ENCODE measurements at regions not wholly inside any gene's neighbourhood (a gene's known extent, or its start where the extent isn't known, plus 50 kb on each side); places are given as distances from the start of the nearest gene placed in this dataset.

DNA sequence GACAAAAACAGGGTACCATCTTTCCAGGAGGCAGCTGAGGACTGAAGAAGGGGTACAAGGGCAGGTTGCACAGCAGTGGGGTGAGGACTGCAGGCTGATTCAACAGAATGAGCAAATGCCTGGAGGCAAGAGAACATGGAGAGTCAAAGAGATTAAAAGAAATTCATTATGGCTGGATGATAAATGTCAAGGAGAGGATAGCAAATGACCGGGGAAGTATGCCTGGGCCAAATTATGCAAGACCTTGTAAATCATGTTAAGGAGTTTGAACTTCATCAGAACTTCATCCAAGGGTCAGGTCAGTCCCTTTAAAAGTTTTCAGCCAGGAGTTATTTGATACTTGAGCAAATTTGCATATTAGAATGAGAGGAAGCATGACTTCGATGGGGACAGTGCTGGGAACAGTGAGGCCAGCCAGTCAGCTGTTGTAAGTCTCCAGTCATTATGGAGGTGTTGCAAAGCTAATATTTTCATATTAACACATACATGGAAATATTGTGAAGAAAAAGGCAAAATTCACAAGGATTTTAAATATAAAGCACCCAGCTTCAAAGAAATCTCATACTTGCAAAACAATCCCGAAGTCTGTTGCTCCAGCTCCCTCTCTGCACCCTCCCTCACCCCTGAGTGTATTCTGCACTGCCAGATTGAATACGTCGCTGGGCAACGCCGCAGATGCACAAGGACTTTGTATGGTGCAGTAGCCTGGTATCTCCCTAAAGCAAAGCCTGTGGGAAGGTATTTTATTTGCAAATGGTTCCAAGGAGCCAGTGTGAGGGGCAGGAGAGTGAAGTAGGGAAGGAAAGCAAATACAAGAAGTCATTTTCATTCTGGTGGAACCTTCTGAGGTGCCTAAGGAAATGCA lies 509.8 kb upstream of the TLE4 start:
- TF ChIP-seq, protein P1, sequence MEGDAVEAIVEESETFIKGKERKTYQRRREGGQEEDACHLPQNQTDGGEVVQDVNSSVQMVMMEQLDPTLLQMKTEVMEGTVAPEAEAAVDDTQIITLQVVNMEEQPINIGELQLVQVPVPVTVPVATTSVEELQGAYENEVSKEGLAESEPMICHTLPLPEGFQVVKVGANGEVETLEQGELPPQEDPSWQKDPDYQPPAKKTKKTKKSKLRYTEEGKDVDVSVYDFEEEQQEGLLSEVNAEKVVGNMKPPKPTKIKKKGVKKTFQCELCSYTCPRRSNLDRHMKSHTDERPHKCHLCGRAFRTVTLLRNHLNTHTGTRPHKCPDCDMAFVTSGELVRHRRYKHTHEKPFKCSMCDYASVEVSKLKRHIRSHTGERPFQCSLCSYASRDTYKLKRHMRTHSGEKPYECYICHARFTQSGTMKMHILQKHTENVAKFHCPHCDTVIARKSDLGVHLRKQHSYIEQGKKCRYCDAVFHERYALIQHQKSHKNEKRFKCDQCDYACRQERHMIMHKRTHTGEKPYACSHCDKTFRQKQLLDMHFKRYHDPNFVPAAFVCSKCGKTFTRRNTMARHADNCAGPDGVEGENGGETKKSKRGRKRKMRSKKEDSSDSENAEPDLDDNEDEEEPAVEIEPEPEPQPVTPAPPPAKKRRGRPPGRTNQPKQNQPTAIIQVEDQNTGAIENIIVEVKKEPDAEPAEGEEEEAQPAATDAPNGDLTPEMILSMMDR (IDR thresholded peaks at IDR 0.05) = no peak
- no peak overlapping the region for H3K27ac Mint-ChIP-seq
- ChIA-PET POLR2A (no interaction called here), CTCF (no interaction called here)
- DNase-seq = no peak
- H3K4me1 Mint-ChIP-seq = no peaks in the 10 kb centered on the region
- H3K27me3 Mint-ChIP-seq = no peaks in the 10 kb centered on the region
- no peaks in the 10 kb centered on the region for H3K36me3 Mint-ChIP-seq (ENCODE audit: low read depth)
- no peak for ATAC-seq (ENCODE audit: low read depth)
- intact Hi-C loops (cut with micrococcal nuclease) = no loop called here
- H3K9me3 Mint-ChIP-seq = peaks cover 5% of the 10 kb centered on the region
- no peak overlapping the region for H3K4me3 Mint-ChIP-seq

DNA sequence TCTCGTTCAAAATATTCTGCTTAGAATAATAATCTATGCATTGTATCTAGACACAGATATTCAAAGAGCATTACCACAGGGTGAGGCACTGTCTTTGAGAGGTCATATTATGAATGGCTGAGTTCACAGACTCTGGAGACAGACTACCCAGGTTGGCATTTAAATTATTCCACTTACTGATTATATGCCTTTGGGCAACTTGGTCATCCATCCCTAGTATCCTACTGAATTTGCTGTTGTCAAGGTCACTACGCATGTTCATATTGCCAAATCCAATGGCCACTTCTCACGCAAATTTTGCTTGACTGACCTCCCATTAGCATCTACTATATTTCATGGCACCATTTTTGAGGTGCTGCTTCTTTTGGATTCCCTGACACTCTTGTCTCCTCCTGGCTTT lies 498.6 kb upstream of the TLE4 start:
- CTCF ChIA-PET = no interaction called here
- intact Hi-C loops (cut with micrococcal nuclease) = no loop called here
- POLR2A ChIA-PET = no interaction called here
- no peaks in the 10 kb centered on the region for H3K27me3 Mint-ChIP-seq
- no peak overlapping the region for H3K27ac Mint-ChIP-seq
- no peak overlapping the region for H3K4me3 Mint-ChIP-seq
- H3K36me3 Mint-ChIP-seq (ENCODE audit: low read depth) = no peaks in the 10 kb centered on the region
- no peaks in the 10 kb centered on the region for H3K4me1 Mint-ChIP-seq
- H3K9me3 Mint-ChIP-seq = no peaks in the 10 kb centered on the region
- ATAC-seq (ENCODE audit: low read depth) = no peak
- TF ChIP-seq, protein P1 (IDR thresholded peaks at IDR 0.05) = no peak
- DNase-seq = no peak

DNA sequence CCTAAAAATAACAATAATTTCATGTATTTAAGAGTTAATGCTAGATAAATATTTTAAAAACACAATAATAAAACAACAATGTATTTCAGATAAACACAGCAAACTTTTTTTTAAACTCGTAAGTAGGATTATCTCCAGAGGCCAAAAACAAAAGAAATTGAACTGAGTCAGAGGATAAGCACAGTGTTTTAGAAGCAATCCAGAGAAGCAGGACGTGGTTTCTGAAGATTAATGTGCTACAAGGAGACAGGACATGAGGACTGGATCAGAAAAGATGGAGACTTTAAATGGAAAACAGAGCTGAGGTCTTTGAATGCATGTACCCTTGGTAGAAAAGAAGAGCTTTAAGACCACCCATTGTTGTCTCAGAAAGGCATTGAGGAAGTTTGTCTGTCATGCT lies 491.2 kb upstream of the TLE4 start:
- Mint-ChIP-seq H3K36me3 (ENCODE audit: low read depth) (no peaks in the 10 kb centered on the region), H3K9me3 (no peaks in the 10 kb centered on the region), H3K4me1 (no peaks in the 10 kb centered on the region), H3K4me3 (no peak overlapping the region), H3K27me3 (no peaks in the 10 kb centered on the region), H3K27ac (no peak overlapping the region)
- ATAC-seq (ENCODE audit: low read depth) = no peak
- ChIA-PET CTCF (no interaction called here), POLR2A (no interaction called here)
- intact Hi-C loops (cut with micrococcal nuclease) = no loop called here
- TF ChIP-seq, protein P1 (IDR thresholded peaks at IDR 0.05) = no peak
- no peak for DNase-seq

DNA sequence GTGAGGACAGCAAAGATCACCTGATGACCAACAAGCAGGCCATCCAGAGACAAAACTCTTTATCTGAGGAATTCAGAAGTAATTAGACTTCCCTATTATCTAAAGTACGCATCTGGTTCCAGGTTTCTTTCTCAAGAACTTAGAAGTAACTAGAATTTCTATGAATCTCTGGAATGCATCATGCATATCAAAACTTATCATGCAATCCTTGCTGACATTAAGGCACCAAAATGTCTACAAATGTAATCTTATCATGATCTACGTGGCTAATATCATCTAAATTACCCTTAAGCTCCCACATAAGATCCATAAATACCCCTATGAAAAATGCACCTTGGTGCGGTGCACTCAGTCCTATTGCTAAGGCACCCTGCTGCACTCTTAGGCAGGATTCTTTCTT lies 488.1 kb upstream of the TLE4 start:
- ChIA-PET POLR2A (no interaction called here), CTCF (no interaction called here)
- peaks cover 2% of the 10 kb centered on the region for H3K9me3 Mint-ChIP-seq

DNA sequence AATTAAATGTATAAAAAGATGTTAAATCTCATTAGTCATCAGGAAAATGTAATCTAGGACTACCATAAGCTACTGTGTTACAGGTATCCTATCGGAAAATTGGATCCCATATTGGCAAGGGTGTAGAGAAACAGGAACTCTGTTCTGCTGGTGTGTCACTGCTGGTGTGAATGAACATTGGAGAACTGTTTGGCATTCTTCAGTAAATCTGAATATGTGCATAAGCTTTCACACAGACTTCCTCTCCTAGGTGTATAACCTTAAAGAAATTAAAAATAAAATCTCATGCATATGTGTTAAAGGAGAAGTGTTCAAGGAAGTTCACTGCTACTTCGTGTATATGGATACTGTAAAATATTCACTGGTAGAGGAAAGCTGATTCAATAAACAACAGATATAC lies 484.6 kb upstream of the TLE4 start:
- intact Hi-C loops (cut with micrococcal nuclease) = no loop called here
- H3K27ac Mint-ChIP-seq = no peak overlapping the region
- ChIA-PET CTCF (no interaction called here), POLR2A (interaction anchor here (0.6 kb wide), 1 partner anchor 47 kb away, joined by 3 read pairs; no protein-coding TSS in a partner anchor)
- no peak overlapping the region for H3K4me3 Mint-ChIP-seq
- ATAC-seq (ENCODE audit: low read depth) (no peak), DNase-seq (no peak)
- H3K4me1 Mint-ChIP-seq = no peaks in the 10 kb centered on the region
- TF ChIP-seq, protein P1 (IDR thresholded peaks at IDR 0.05) = no peak
- H3K9me3 Mint-ChIP-seq = peaks cover 2% of the 10 kb centered on the region
- H3K36me3 Mint-ChIP-seq (ENCODE audit: low read depth) = no peaks in the 10 kb centered on the region
- H3K27me3 Mint-ChIP-seq = no peaks in the 10 kb centered on the region

More for the DNA sequence above, 488.1 kb upstream of the TLE4 start:
- no peak overlapping the region for H3K27ac Mint-ChIP-seq
- DNase-seq (no peak), ATAC-seq (ENCODE audit: low read depth) (no peak)
- H3K27me3 Mint-ChIP-seq = no peaks in the 10 kb centered on the region
- no peaks in the 10 kb centered on the region for H3K4me1 Mint-ChIP-seq
- no peaks in the 10 kb centered on the region for H3K36me3 Mint-ChIP-seq (ENCODE audit: low read depth)
- TF ChIP-seq, protein P1 (IDR thresholded peaks at IDR 0.05) = no peak
- intact Hi-C loops (cut with micrococcal nuclease) = no loop called here
- no peak overlapping the region for H3K4me3 Mint-ChIP-seq
